ENCODE measurements at regions not wholly inside any gene's neighbourhood (a gene's known extent, or its start where the extent isn't known, plus 50 kb on each side); places are given as distances from the start of the nearest gene placed in this dataset.

DNA sequence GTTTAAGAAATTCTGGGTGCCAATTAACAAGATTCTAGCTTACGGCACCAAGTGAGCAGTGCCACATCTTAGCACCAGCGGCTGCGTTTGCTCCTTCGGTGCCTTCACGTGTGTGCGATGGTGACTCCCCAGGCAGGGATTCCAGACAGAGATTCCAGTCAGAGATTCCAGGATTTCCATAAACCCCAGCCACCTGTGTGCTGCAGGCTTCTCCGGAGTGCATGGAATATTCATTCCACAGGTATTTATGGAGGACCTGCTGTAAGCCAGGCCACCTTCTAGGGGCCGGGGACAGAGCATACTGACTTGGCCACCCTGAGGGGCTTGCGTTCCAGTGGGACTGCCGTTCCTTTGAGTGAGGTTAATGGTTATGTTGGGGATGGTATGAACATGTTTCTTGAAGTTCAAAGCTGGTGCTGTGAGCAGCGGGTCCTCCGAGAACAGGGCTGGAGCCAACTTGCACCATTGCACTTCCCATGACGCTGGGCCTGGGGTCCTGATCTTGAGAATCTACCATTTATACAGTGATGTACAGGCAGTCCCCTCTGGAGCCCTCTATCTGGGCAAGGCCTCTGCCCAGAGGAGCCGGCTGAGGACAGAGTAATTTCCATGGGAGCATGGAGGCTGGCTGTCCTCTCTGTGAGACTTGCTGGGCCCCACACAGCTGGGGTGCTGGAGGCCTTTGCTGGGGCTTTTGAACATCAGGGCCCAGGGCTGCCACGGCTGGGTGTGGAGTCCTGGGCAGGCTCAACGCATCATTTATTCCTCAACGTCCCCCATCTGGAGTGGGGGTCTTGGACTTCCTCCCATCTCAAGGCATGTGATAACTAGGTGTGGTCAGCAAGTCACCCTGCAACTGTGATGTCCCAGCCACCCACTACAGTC, 58.8 kb upstream of the AJAP1 start:
- H3K27me3 ChIP-seq (ENCODE audit: control insufficient read depth in 4 of 4, insufficient read depth in 4 of 4, low read length in 3 of 4), result no peaks in the 10 kb centered on the region
- TF ChIP-seq HNF4A (conservative IDR thresholded peaks at IDR 0.05), result no peak
- TF ChIP-seq HNF4G (IDR thresholded peaks at IDR 0.05), result no peak
- TF ChIP-seq, protein P1, sequence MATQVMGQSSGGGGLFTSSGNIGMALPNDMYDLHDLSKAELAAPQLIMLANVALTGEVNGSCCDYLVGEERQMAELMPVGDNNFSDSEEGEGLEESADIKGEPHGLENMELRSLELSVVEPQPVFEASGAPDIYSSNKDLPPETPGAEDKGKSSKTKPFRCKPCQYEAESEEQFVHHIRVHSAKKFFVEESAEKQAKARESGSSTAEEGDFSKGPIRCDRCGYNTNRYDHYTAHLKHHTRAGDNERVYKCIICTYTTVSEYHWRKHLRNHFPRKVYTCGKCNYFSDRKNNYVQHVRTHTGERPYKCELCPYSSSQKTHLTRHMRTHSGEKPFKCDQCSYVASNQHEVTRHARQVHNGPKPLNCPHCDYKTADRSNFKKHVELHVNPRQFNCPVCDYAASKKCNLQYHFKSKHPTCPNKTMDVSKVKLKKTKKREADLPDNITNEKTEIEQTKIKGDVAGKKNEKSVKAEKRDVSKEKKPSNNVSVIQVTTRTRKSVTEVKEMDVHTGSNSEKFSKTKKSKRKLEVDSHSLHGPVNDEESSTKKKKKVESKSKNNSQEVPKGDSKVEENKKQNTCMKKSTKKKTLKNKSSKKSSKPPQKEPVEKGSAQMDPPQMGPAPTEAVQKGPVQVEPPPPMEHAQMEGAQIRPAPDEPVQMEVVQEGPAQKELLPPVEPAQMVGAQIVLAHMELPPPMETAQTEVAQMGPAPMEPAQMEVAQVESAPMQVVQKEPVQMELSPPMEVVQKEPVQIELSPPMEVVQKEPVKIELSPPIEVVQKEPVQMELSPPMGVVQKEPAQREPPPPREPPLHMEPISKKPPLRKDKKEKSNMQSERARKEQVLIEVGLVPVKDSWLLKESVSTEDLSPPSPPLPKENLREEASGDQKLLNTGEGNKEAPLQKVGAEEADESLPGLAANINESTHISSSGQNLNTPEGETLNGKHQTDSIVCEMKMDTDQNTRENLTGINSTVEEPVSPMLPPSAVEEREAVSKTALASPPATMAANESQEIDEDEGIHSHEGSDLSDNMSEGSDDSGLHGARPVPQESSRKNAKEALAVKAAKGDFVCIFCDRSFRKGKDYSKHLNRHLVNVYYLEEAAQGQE (IDR thresholded peaks at IDR 0.05), result no peak
- TF ChIP-seq, protein P2, sequence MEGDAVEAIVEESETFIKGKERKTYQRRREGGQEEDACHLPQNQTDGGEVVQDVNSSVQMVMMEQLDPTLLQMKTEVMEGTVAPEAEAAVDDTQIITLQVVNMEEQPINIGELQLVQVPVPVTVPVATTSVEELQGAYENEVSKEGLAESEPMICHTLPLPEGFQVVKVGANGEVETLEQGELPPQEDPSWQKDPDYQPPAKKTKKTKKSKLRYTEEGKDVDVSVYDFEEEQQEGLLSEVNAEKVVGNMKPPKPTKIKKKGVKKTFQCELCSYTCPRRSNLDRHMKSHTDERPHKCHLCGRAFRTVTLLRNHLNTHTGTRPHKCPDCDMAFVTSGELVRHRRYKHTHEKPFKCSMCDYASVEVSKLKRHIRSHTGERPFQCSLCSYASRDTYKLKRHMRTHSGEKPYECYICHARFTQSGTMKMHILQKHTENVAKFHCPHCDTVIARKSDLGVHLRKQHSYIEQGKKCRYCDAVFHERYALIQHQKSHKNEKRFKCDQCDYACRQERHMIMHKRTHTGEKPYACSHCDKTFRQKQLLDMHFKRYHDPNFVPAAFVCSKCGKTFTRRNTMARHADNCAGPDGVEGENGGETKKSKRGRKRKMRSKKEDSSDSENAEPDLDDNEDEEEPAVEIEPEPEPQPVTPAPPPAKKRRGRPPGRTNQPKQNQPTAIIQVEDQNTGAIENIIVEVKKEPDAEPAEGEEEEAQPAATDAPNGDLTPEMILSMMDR (IDR thresholded peaks at IDR 0.05; ENCODE audit: low read depth, low read length, missing input control), result no peak
- no peak for TF ChIP-seq GABPA (IDR thresholded peaks at IDR 0.05 in 1 of 2, conservative IDR thresholded peaks at IDR 0.05 in 1 of 2)
- no peak for TF ChIP-seq EGR1 (IDR thresholded peaks at IDR 0.05; ENCODE audit: low read depth in 2 of 2)
- TF ChIP-seq, protein P3, sequence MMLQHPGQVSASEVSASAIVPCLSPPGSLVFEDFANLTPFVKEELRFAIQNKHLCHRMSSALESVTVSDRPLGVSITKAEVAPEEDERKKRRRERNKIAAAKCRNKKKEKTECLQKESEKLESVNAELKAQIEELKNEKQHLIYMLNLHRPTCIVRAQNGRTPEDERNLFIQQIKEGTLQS (IDR thresholded peaks at IDR 0.05), result no peak
- no peak for TF ChIP-seq SP1 (IDR thresholded peaks at IDR 0.05)
- no peak for TF ChIP-seq YY1 (IDR thresholded peaks at IDR 0.05)
- no peak for TF ChIP-seq RXRA (IDR thresholded peaks at IDR 0.05)
- TF ChIP-seq NR2F2 (IDR thresholded peaks at IDR 0.05), result no peak
- no peak for TF ChIP-seq JUND (IDR thresholded peaks at IDR 0.05)
- TF ChIP-seq, protein P4, sequence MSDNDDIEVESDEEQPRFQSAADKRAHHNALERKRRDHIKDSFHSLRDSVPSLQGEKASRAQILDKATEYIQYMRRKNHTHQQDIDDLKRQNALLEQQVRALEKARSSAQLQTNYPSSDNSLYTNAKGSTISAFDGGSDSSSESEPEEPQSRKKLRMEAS (IDR thresholded peaks at IDR 0.05), result no peak
- TF ChIP-seq FOXA2 (IDR thresholded peaks at IDR 0.05), result no peak
- TF ChIP-seq, protein P5, sequence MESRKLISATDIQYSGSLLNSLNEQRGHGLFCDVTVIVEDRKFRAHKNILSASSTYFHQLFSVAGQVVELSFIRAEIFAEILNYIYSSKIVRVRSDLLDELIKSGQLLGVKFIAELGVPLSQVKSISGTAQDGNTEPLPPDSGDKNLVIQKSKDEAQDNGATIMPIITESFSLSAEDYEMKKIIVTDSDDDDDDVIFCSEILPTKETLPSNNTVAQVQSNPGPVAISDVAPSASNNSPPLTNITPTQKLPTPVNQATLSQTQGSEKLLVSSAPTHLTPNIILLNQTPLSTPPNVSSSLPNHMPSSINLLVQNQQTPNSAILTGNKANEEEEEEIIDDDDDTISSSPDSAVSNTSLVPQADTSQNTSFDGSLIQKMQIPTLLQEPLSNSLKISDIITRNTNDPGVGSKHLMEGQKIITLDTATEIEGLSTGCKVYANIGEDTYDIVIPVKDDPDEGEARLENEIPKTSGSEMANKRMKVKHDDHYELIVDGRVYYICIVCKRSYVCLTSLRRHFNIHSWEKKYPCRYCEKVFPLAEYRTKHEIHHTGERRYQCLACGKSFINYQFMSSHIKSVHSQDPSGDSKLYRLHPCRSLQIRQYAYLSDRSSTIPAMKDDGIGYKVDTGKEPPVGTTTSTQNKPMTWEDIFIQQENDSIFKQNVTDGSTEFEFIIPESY (IDR thresholded peaks at IDR 0.05), result no peak
- TF ChIP-seq RAD21 (IDR thresholded peaks at IDR 0.05), result no peak
- DNase-seq (ENCODE audit: low spot score), result no peak
- no peaks in the 10 kb centered on the region for H3K36me3 ChIP-seq (ENCODE audit: control insufficient read depth in 4 of 4, insufficient read depth in 3 of 4, low read depth in 1 of 4, low read length in 3 of 4)
- no peaks in the 10 kb centered on the region for H3K9me3 ChIP-seq (ENCODE audit: control insufficient read depth in 4 of 4, low read length in 3 of 4)
- H3K9ac ChIP-seq (ENCODE audit: low read depth in 1 of 2, low read length in 2 of 2), result no peak overlapping the region
- H3K4me1 ChIP-seq (ENCODE audit: control insufficient read depth in 4 of 4, insufficient read depth in 4 of 4, low read length in 3 of 4), result no peaks in the 10 kb centered on the region
- no peak overlapping the region for H3K27ac ChIP-seq (ENCODE audit: low read depth in 1 of 2, low read length in 2 of 2)
- no peak overlapping the region for H3K4me3 ChIP-seq (ENCODE audit: low read depth in 1 of 3, low read length in 3 of 3)
- WGBS, result 90% methylated on average over 17 of the region's 17 CpGs
